ENCODE measurements at regions not wholly inside any gene's neighbourhood (a gene's known extent, or its start where the extent isn't known, plus 50 kb on each side); places are given as distances from the start of the nearest gene placed in this dataset.

- no peaks in the 10 kb centered on the region for H3K36me3 ChIP-seq
- H3K27me3 ChIP-seq: no peaks in the 10 kb centered on the region
- H3K4me3 ChIP-seq: no peak overlapping the region
- peaks cover 0 to 15% (median 3%) of the 10 kb centered on the region in 4 donors for H3K4me1 ChIP-seq
- intact Hi-C loops (cut with DNase I; ENCODE audit: low total_unique reads): no loop called here
- no peak for TF ChIP-seq CTCF (IDR thresholded peaks at IDR 0.05)
- DNase-seq: no peak
- no peaks in the 10 kb centered on the region for H3K9me3 ChIP-seq
- no peak overlapping the region for H3K27ac ChIP-seq
Measured at GRCh38 chr5:158623971-158624370, 475.7 kb downstream of the EBF1 start.

GRCh38 chr5:158621391-158621790, 478.3 kb downstream of the EBF1 start:
- DNase-seq: no peak
- intact Hi-C loops (cut with DNase I; ENCODE audit: low total_unique reads): no loop called here
- TF ChIP-seq CTCF (IDR thresholded peaks at IDR 0.05): no peak

DNA sequence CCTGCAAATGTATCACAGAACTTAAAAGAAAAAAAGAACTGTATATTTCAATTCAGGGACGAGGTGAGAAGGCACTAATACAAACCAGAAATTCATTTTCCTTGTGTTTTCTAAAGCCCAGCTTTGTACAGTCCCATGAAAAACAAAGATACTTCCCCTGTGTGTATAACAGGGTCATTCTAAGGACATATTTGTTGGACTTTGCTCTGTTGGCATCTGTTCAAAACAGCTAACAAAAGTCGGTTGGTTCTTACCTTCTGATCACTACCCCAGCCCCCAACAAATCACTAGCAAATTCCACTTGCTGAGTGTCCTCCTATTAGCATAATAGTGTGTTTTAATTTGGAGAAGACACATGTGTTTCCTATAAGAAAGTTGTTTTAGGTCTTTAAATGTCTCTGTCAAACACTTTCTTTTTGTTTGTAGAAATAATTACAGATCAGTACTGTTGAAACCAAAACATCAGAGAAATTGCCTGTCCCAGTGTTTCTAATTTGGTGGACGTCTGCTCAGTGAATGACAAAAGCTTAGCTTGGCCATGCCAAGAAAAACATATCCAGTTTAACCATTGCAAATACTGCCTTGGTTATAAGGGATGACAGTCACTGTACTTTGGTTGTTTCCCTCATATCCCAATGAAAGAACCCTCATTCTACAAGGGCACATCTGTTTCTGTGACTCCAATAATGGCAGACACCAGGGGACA, 480.5 kb downstream of the EBF1 start:
- no peak for DNase-seq
- no peaks in the 10 kb centered on the region for H3K36me3 ChIP-seq
- H3K4me3 ChIP-seq: no peak overlapping the region
- peaks cover 0 to 17% (median 4%) of the 10 kb centered on the region in 4 donors for H3K4me1 ChIP-seq
- no peak for TF ChIP-seq CTCF (IDR thresholded peaks at IDR 0.05)
- intact Hi-C loops (cut with DNase I; ENCODE audit: low total_unique reads): no loop called here
- no peak overlapping the region for H3K27ac ChIP-seq
- H3K9me3 ChIP-seq: no peaks in the 10 kb centered on the region
- H3K27me3 ChIP-seq: no peaks in the 10 kb centered on the region

More at GRCh38 chr5:158621391-158621790, 478.3 kb downstream of the EBF1 start:
- H3K36me3 ChIP-seq: no peaks in the 10 kb centered on the region
- H3K27me3 ChIP-seq: no peaks in the 10 kb centered on the region
- no peak overlapping the region for H3K27ac ChIP-seq
- peaks cover 0 to 17% (median 4%) of the 10 kb centered on the region in 4 donors for H3K4me1 ChIP-seq
- no peaks in the 10 kb centered on the region for H3K9me3 ChIP-seq
- no peak overlapping the region for H3K4me3 ChIP-seq

DNA sequence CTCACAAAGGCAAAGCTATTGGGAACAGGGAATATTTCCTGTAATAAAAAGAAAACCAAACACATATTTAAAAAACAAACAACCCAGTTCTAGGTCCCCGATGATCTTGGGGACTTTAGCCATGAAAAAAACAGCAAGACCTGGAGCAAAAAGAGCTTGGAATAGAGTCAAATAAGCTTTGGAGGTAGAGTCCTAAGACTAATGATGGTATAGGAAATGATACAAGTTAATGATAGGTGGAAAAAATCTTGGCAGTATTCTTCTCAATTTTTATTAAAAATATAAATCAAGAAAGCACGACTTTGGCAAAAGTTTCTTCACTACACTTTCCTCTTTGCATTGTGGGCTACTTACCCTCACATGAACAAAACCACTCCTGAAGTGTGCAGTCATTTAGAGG, 481.5 kb downstream of the EBF1 start:
- Histone ChIP-seq H3K4me3 (no peak overlapping the region), H3K4me1 (peaks cover 0 to 17% (median 4%) of the 10 kb centered on the region in 4 donors), H3K27ac (no peak overlapping the region), H3K27me3 (no peaks in the 10 kb centered on the region), H3K36me3 (no peaks in the 10 kb centered on the region), H3K9me3 (no peaks in the 10 kb centered on the region)
- intact Hi-C loops (cut with DNase I; ENCODE audit: low total_unique reads): no loop called here
- DNase-seq: no peak
- no peak for TF ChIP-seq CTCF (IDR thresholded peaks at IDR 0.05)

DNA sequence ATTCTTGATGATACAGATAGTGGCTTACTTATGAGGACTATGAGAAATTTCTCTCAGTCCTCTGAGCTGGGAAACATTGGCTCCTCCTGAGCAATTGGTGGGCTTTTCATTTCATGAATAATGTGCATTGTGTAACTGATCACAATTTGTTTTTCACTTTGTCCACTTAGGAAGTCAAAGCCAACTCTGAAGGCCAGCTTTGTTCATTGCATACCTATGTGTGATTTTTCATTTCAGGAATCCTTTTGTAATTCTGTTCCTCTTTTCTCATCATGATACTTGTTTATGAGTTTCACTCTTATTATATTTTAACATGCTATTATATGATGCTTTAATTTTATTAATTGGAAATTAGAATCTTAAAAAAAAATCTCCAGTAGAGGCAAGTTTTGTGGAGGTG, 483.0 kb downstream of the EBF1 start:
- intact Hi-C loops (cut with DNase I; ENCODE audit: low total_unique reads): no loop called here
- peaks cover 0 to 17% (median 4%) of the 10 kb centered on the region in 4 donors for H3K4me1 ChIP-seq
- TF ChIP-seq CTCF (IDR thresholded peaks at IDR 0.05): no peak
- DNase-seq: no peak
- H3K27ac ChIP-seq: no peak overlapping the region
- no peaks in the 10 kb centered on the region for H3K36me3 ChIP-seq
- no peak overlapping the region for H3K4me3 ChIP-seq
- H3K27me3 ChIP-seq: no peaks in the 10 kb centered on the region
- H3K9me3 ChIP-seq: no peaks in the 10 kb centered on the region

Measured in tibial artery (tissue), 4 donors.